Fibroblast of mammary gland (primary cell): ENCODE measurements at regions not wholly inside any gene's neighbourhood (a gene's known extent, or its start where the extent isn't known, plus 50 kb on each side); places are given as distances from the start of the nearest gene placed in this dataset.

ENCODE experiments used
- DNase-seq: peaks from one replicate; pipeline ENCODE4 v3.0.0-alpha.2; 2010; ENCODE audit warnings: low read depth
- H3K4me3 ChIP-seq: 2 replicates; pipeline ENCODE4 v1.5.1; 2011; ENCODE audit warnings: low read depth, mild to moderate bottlenecking, low read length, moderate library complexity; ENCODE audit not compliant: control insufficient read depth
- CTCF ChIP-seq: conservative IDR thresholded peaks from 2 replicates; pipeline ENCODE4 v1.5.1; 2011; ENCODE audit warnings: low read depth, low read length, inconsistent platforms; ENCODE audit not compliant: control insufficient read depth, insufficient read depth

GRCh38 chr5:93294199-93294598 is 286.8 kb downstream of the NR2F1-AS1 start:
- H3K4me3 ChIP-seq, result no peak overlapping the region
- no peak for TF ChIP-seq CTCF
- DNase-seq, result peak; percentile 44

- no peak for DNase-seq
- no peak for TF ChIP-seq CTCF
- no peak overlapping the region for H3K4me3 ChIP-seq
These were observed 291.1 kb downstream of the NR2F1-AS1 start for GRCh38 chr5:93289942-93290341.

GRCh38 chr5:93285461-93285860 is 295.6 kb downstream of the NR2F1-AS1 start:
- no peak for TF ChIP-seq CTCF
- no peak for DNase-seq
- H3K4me3 ChIP-seq, result no peak overlapping the region

GRCh38 chr5:93281980-93282772 is 298.8 kb downstream of the NR2F1-AS1 start:
- no peak for TF ChIP-seq CTCF
- DNase-seq, result no peak
- no peak overlapping the region for H3K4me3 ChIP-seq

- H3K4me3 ChIP-seq, result no peak overlapping the region
- no peak for TF ChIP-seq CTCF
- DNase-seq, result no peak
These were observed 300.5 kb downstream of the NR2F1-AS1 start for GRCh38 chr5:93280518-93280917.

- TF ChIP-seq CTCF, result no peak
- peak; percentile 6 for DNase-seq
These were observed 301.6 kb downstream of the NR2F1-AS1 start for GRCh38 chr5:93279296-93279963.

GRCh38 chr5:93278896-93279295 is 302.1 kb downstream of the NR2F1-AS1 start:
- H3K4me3 ChIP-seq, result no peak overlapping the region
- peak; percentile 6 for DNase-seq
- TF ChIP-seq CTCF, result no peak

More at GRCh38 chr5:93279296-93279963, 301.6 kb downstream of the NR2F1-AS1 start:
- H3K4me3 ChIP-seq, result no peak overlapping the region
